GM19467 (cell line): ENCODE measurements at regions not wholly inside any gene's neighbourhood (a gene's known extent, or its start where the extent isn't known, plus 50 kb on each side); places are given as distances from the start of the nearest gene placed in this dataset.

Experiments used
- ATAC-seq: cut with Tn5 transposase; IDR thresholded peaks from one replicate; pipeline ENCODE4 v1.9.1; 2021; ENCODE audit warnings: mild to moderate bottlenecking, moderate library complexity; ENCODE audit not compliant: unreplicated experiment

GRCh38 chr2:4134551-4135550 is 431.5 kb downstream of the DCDC2C start:
- no peak for ATAC-seq

- ATAC-seq: no peak
These were observed 432.4 kb downstream of the DCDC2C start for GRCh38 chr2:4135765-4136164.

GRCh38 chr2:4139316-4139715 is 435.9 kb downstream of the DCDC2C start:
- no peak for ATAC-seq

GRCh38 chr2:4139731-4140130 is 436.4 kb downstream of the DCDC2C start:
- ATAC-seq: no peak

- no peak for ATAC-seq
These were observed 437.1 kb downstream of the DCDC2C start for GRCh38 chr2:4140281-4140970.

GRCh38 chr2:4144731-4145130 is 441.4 kb downstream of the DCDC2C start:
- ATAC-seq: no peak

- no peak for ATAC-seq
These were observed 448.1 kb downstream of the DCDC2C start for GRCh38 chr2:4151521-4151920.

GRCh38 chr2:4152051-4152450 is 448.7 kb downstream of the DCDC2C start:
- no peak for ATAC-seq

GRCh38 chr2:4168834-4169233 is 465.5 kb downstream of the DCDC2C start:
- no peak for ATAC-seq

GRCh38 chr2:4174796-4175195 is 471.4 kb downstream of the DCDC2C start:
- ATAC-seq: no peak

- no peak for ATAC-seq
These were observed 472.0 kb downstream of the DCDC2C start for GRCh38 chr2:4175343-4175742.

GRCh38 chr2:4180631-4181030 is 477.3 kb downstream of the DCDC2C start:
- ATAC-seq: no peak

GRCh38 chr2:4181062-4181461 is 477.7 kb downstream of the DCDC2C start:
- ATAC-seq: no peak

- no peak for ATAC-seq
These were observed 485.2 kb downstream of the DCDC2C start for GRCh38 chr2:4188561-4188960.

GRCh38 chr2:4190548-4190947 is 487.2 kb downstream of the DCDC2C start:
- ATAC-seq: no peak

GRCh38 chr2:4192119-4192518 is 488.7 kb downstream of the DCDC2C start:
- ATAC-seq: no peak

GRCh38 chr2:4214444-4215205 is 511.2 kb downstream of the DCDC2C start:
- no peak for ATAC-seq

GRCh38 chr2:4217737-4218136 is 514.4 kb downstream of the DCDC2C start:
- no peak for ATAC-seq

- no peak for ATAC-seq
These were observed 515.7 kb downstream of the DCDC2C start for GRCh38 chr2:4219101-4219500.

GRCh38 chr2:4219571-4219970 is 516.2 kb downstream of the DCDC2C start:
- ATAC-seq: no peak

- ATAC-seq: no peak
These were observed 518.1 kb downstream of the DCDC2C start for GRCh38 chr2:4221434-4221833.
